DND-41 (cell line): ENCODE measurements at regions not wholly inside any gene's neighbourhood (a gene's known extent, or its start where the extent isn't known, plus 50 kb on each side); places are given as distances from the start of the nearest gene placed in this dataset.

ENCODE experiments used
- ATAC-seq: fragments of 200-7000 bp; cut with Tn5 transposase; 3 replicates; pipeline ENCODE4 v1.9.1; 2021; ENCODE audit warnings: low read depth; ENCODE audit not compliant: insufficient read depth
- DNase-seq: peaks from one replicate; pipeline ENCODE4 v3.0.0-alpha.2; 2020
- H2AFZ ChIP-seq: 2 replicates; pipeline ENCODE4 v1.6.0; 2012; ENCODE audit warnings: low read depth, low read length
- H3K27ac ChIP-seq: 2 replicates; pipeline ENCODE4 v1.5.1; 2012; ENCODE audit warnings: low read length, inconsistent platforms
- H3K27me3 ChIP-seq: fragments of 200-600 bp; sonication (generic); 2 replicates; pipeline ENCODE4 v1.6.0; 2012; ENCODE audit warnings: low read length, mild to moderate bottlenecking, inconsistent platforms; ENCODE audit not compliant: insufficient read depth, poor library complexity
- H3K36me3 ChIP-seq: 2 replicates; pipeline ENCODE4 v1.5.1; 2012; ENCODE audit warnings: low read length, inconsistent platforms; ENCODE audit not compliant: insufficient read depth
- H3K4me1 ChIP-seq: 2 replicates; pipeline ENCODE4 v1.5.1; 2012; ENCODE audit warnings: mild to moderate bottlenecking, low read length; ENCODE audit not compliant: insufficient read depth
- H3K4me2 ChIP-seq: 2 replicates; pipeline ENCODE4 v1.6.0; 2012; ENCODE audit warnings: mild to moderate bottlenecking, moderate library complexity, low read length, inconsistent platforms; ENCODE audit not compliant: insufficient read depth
- H3K4me3 ChIP-seq, 2 experiments: fragments of 200-600 bp in 1 of 2; shearing (Covaris generic) in 1 of 2; 2 replicates each; pipeline ENCODE4 v1.5.1; 2012 to 2016; ENCODE audit warnings: inconsistent platforms in 2 of 2, low read length in 2 of 2, mild to moderate bottlenecking in 2 of 2, low read depth in 1 of 2, moderate library complexity in 1 of 2
- H3K79me2 ChIP-seq: 2 replicates; pipeline ENCODE4 v1.6.0; 2012; ENCODE audit warnings: low read length, inconsistent platforms; ENCODE audit not compliant: insufficient read depth
- H3K9ac ChIP-seq: 2 replicates; pipeline ENCODE4 v1.6.0; 2012; ENCODE audit warnings: low read depth, mild to moderate bottlenecking, inconsistent platforms, low read length, moderate library complexity
- H3K9me3 ChIP-seq: 2 replicates; pipeline ENCODE4 v1.5.1; 2012; ENCODE audit warnings: low read length, moderate library complexity, mild to moderate bottlenecking, inconsistent platforms; ENCODE audit not compliant: insufficient read depth, severe bottlenecking
- H4K20me1 ChIP-seq: 2 replicates; pipeline ENCODE4 v1.6.0; 2012; ENCODE audit warnings: low read length; ENCODE audit not compliant: insufficient read depth
- CTCF ChIP-seq: IDR thresholded peaks from 2 replicates; pipeline ENCODE4 v1.5.1; 2012; ENCODE audit warnings: borderline replicate concordance, low read length, moderate library complexity, mild to moderate bottlenecking; ENCODE audit not compliant: poor library complexity, severe bottlenecking; ENCODE audit errors: extremely low read depth
- EZH2 ChIP-seq: IDR thresholded peaks from 3 replicates; pipeline ENCODE4 v1.6.1; 2012; ENCODE audit warnings: borderline replicate concordance, low read depth, mild to moderate bottlenecking, moderate library complexity, low read length, inconsistent platforms; ENCODE audit not compliant: severe bottlenecking

DNA sequence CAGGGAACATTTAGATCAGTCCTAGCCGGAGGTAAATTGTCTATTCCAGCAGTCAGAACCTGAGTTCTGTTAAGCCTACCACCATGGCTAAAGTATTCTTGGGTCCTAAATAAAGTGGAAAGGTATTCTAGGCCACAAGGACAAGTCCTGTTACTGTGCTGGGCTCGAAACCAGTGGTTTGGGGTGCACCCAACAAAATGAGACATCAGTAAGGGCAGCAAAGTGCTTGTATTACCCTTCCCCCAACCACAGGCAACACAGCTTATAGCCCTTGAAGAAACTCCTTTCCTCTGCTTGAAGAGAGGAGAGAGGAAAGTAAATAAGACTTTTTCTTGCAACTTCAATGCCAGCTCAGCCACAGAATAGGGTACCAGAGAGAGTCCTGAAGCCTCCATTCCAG is 1345.6 kb downstream of the PCDH18 start:
- no peaks in the 10 kb centered on the region for H3K79me2 ChIP-seq
- ATAC-seq (no peak), DNase-seq (no peak)
- no peak for TF ChIP-seq CTCF
- no peak for TF ChIP-seq EZH2
- H3K9ac ChIP-seq = no peak overlapping the region
- no peaks in the 10 kb centered on the region for H3K9me3 ChIP-seq
- H2AFZ ChIP-seq = no peak overlapping the region
- no peak overlapping the region for H3K4me3 ChIP-seq
- H4K20me1 ChIP-seq = no peaks in the 10 kb centered on the region
- H3K36me3 ChIP-seq = no peaks in the 10 kb centered on the region
- no peak overlapping the region for H3K4me2 ChIP-seq
- H3K27me3 ChIP-seq = no peaks in the 10 kb centered on the region
- no peak overlapping the region for H3K27ac ChIP-seq
- no peaks in the 10 kb centered on the region for H3K4me1 ChIP-seq

DNA sequence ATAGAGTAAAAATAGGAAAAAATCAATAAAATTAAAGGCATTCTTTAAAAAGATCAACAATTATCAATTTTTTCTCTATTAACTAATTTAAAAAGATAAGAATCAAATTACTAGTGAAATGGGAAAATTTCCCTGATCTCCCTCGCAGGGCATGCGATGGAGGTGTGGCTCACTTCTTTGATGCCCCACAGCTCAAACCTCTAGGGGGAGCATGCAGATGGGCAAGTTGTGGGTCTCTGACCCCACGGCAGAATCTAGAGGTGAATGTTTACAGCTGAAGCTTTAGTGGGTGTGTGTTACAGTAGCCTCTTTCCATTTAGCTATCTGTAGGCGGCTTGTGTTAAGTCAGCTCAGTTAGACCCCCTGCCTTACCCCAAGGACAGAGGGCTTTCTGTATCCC is 1348.8 kb downstream of the PCDH18 start:
- H3K79me2 ChIP-seq = no peaks in the 10 kb centered on the region
- H3K4me2 ChIP-seq = no peak overlapping the region
- TF ChIP-seq EZH2 (no peak), CTCF (peak; percentile 18)
- ATAC-seq (no peak), DNase-seq (no peak)
- H3K9me3 ChIP-seq = no peaks in the 10 kb centered on the region
- H4K20me1 ChIP-seq = no peaks in the 10 kb centered on the region
- no peaks in the 10 kb centered on the region for H3K27me3 ChIP-seq
- no peaks in the 10 kb centered on the region for H3K4me1 ChIP-seq
- no peak overlapping the region for H3K27ac ChIP-seq
- no peak overlapping the region for H3K9ac ChIP-seq
- no peak overlapping the region for H2AFZ ChIP-seq
- H3K36me3 ChIP-seq = no peaks in the 10 kb centered on the region
- no peak overlapping the region for H3K4me3 ChIP-seq

DNA sequence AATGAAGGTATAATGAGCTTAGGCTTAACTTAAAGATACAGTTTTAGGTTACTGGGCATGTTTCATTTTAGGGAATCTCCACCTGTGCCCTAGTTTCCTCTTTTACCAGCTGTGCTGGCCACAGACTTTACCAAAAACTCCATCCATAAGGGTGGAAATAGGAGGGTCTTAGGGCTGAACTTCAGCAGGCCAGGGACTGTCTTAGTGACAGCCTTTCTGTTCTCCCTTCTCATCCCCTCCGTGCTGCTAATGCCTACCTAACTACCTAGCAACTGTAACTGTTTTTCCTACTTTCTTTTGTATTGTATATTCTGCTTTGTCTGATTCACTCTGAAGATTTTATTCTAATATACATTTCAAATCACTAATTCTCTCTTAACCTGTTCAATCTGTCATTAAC is 1375.3 kb downstream of the PCDH18 start:
- no peak overlapping the region for H2AFZ ChIP-seq
- peaks cover under 1% of the 10 kb centered on the region for H3K9me3 ChIP-seq
- no peaks in the 10 kb centered on the region for H3K4me1 ChIP-seq
- peak; percentile 57; the same call in 2 of the 3 replicates for ATAC-seq
- no peaks in the 10 kb centered on the region for H3K27me3 ChIP-seq
- H3K36me3 ChIP-seq = no peaks in the 10 kb centered on the region
- H3K27ac ChIP-seq = no peak overlapping the region
- no peaks in the 10 kb centered on the region for H3K79me2 ChIP-seq
- DNase-seq = no peak
- no peak overlapping the region for H3K9ac ChIP-seq
- H3K4me3 ChIP-seq = no peak overlapping the region
- no peaks in the 10 kb centered on the region for H4K20me1 ChIP-seq
- no peak overlapping the region for H3K4me2 ChIP-seq
- TF ChIP-seq CTCF (no peak), EZH2 (no peak)

DNA sequence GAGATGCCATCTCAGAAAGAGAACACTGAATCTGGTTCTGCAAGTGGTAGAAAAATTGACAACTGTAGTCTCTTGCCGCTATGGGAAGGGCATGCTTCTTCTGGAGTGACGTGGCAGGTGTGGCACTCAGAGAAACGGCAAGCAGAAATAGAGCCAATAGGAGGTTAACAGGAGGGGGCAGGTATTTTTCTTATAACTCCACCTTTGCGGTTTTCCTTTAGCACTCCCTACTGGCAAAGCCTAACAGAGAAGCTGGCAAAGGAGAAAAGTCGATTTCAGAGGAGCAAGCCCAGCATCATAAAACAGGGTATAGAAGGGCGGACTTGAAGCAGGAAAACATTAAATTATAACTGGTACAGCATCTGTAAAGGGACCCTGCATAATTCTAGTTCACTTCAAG is 1382.2 kb downstream of the PCDH18 start:
- DNase-seq (no peak), ATAC-seq (no peak)
- H3K9ac ChIP-seq = no peak overlapping the region
- TF ChIP-seq CTCF (no peak), EZH2 (no peak)
- H3K4me3 ChIP-seq = no peak overlapping the region
- peaks cover 8% of the 10 kb centered on the region for H3K9me3 ChIP-seq
- no peaks in the 10 kb centered on the region for H3K36me3 ChIP-seq
- no peak overlapping the region for H3K4me2 ChIP-seq
- no peaks in the 10 kb centered on the region for H3K4me1 ChIP-seq
- no peaks in the 10 kb centered on the region for H4K20me1 ChIP-seq
- no peaks in the 10 kb centered on the region for H3K79me2 ChIP-seq
- no peak overlapping the region for H3K27ac ChIP-seq
- H2AFZ ChIP-seq = no peak overlapping the region
- no peaks in the 10 kb centered on the region for H3K27me3 ChIP-seq
